Uterus (tissue), 2 donors: ENCODE measurements at regions not wholly inside any gene's neighbourhood (a gene's known extent, or its start where the extent isn't known, plus 50 kb on each side); places are given as distances from the start of the nearest gene placed in this dataset.

ENCODE experiments used
- POLR2A ChIP-seq, 2 donors: fragments of 450-650 bp; IDR thresholded peaks; one replicate each; pipeline ENCODE4 v1.6.1; 2016; ENCODE audit warnings: antibody characterized with exemption in 2 of 2, mild to moderate bottlenecking in 1 of 2, moderate library complexity in 1 of 2
- TF ChIP-seq, protein P1 (sequence below), 4 experiments: fragments of 200-600 bp in 2 of 4; fragments of 450-650 bp in 2 of 4; sonication (generic) in 2 of 4; IDR thresholded peaks; one replicate each; pipeline ENCODE4 v1.5.1; 2016 to 2019; ENCODE audit warnings: antibody characterized with exemption in 4 of 4, mild to moderate bottlenecking in 2 of 4, moderate library complexity in 1 of 4

DNA sequence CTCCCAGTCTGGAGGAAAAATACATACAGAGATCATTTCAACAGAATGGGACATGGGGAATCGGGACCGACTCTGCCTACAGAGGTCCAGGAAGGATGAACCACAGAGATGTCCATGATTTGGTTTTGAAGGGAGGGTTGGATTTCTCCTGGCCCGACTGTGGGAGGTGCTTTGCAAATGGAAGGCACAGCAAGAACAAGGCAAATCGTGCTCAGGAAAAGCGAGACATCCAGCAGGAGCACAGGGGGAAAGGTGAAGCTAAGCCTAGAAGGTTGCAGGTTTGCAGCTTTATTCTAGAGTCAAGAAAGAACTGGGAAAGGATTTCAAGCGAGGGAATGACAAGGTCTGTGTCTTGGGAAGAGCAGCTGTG is 181.9 kb downstream of the OPA1 start:
- TF ChIP-seq, protein P1, sequence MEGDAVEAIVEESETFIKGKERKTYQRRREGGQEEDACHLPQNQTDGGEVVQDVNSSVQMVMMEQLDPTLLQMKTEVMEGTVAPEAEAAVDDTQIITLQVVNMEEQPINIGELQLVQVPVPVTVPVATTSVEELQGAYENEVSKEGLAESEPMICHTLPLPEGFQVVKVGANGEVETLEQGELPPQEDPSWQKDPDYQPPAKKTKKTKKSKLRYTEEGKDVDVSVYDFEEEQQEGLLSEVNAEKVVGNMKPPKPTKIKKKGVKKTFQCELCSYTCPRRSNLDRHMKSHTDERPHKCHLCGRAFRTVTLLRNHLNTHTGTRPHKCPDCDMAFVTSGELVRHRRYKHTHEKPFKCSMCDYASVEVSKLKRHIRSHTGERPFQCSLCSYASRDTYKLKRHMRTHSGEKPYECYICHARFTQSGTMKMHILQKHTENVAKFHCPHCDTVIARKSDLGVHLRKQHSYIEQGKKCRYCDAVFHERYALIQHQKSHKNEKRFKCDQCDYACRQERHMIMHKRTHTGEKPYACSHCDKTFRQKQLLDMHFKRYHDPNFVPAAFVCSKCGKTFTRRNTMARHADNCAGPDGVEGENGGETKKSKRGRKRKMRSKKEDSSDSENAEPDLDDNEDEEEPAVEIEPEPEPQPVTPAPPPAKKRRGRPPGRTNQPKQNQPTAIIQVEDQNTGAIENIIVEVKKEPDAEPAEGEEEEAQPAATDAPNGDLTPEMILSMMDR (IDR thresholded peaks at IDR 0.05): no peak
- TF ChIP-seq POLR2A (IDR thresholded peaks at IDR 0.05): no peak
